NCI-H526 treated with DMSO at 0.1 percent for 48 hours (cell line): ENCODE measurements at regions not wholly inside any gene's neighbourhood (a gene's known extent, or its start where the extent isn't known, plus 50 kb on each side); places are given as distances from the start of the nearest gene placed in this dataset.

Source experiments
- DNase-seq: peaks from one replicate; lab custom pipeline; 2025; lab: John Stamatoyannopoulos, UW

DNA sequence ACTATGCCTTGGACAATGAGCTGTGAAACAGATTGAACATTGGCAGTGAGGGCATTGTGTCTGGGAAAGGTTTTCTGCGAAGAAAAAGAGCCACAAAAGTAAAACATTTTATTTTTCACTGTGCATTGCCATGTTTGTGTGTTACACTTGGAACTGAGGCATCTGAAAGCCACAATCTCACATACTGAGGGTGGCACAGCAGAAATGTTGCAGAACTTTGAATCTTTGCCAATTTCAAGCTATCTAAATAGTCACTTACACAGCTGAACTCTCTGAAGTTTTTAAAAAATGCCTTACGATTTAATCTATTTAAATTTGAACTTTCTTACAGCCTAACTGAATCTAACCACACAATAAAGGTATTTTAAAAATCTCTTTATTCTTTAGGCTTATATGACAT is 154.1 kb upstream of the GRM7 start:
- no peak for DNase-seq

DNA sequence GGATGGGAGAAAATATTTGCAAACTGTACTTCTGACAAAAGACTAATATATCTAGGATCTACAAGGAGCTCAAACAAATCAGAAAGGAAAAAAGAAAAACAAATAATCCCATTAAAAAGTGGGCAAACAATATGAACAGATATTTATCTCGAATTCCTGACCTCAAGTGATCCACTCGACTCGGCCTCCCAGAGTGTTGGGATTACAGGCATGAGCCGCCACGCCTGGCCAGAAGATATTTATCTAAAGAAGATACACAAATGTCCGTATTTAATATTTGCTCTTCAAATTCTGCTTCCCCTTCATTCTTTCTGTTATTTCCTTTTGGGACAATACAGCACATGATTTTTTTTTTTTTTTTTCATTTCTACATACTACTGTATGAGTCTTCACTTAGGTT is 151.7 kb upstream of the GRM7 start:
- no peak for DNase-seq

DNA sequence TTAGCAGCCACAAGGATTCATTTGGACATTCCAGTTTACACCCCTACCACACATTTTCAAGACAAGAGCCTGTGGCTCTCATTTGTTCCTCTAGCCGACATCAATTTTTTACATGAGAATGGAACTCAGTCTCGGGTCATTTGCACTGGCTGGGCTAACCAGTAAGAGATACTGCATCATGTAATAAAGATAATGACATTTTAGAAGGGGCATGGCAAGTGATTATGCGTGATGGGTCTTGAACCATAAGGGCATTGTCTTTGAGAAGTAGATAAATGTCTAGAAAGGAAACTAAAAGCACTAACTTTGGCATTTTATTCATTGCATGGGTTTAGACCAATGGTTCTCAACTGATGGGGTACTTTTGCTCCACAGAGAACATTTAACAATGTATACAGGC is 146.0 kb upstream of the GRM7 start:
- DNase-seq: no peak

DNA sequence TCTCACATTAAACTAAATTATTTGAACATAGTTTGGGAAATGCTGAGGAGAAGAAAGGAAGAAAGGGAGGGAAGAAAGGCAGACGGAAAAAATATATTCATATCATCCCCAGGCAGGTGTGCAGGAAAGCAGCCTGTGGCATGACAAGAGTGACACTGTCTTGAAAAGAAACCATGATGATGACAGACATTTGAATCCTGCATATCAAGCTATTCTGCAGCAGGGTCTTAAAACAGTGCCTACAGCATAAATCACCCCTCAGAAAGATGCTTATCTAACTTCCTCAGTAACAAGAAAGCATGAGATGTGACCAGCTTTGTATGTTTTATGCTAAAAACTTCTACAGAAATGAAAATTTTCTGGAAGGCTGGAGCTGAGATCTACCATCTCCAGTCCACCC is 144.5 kb upstream of the GRM7 start:
- no peak for DNase-seq

DNA sequence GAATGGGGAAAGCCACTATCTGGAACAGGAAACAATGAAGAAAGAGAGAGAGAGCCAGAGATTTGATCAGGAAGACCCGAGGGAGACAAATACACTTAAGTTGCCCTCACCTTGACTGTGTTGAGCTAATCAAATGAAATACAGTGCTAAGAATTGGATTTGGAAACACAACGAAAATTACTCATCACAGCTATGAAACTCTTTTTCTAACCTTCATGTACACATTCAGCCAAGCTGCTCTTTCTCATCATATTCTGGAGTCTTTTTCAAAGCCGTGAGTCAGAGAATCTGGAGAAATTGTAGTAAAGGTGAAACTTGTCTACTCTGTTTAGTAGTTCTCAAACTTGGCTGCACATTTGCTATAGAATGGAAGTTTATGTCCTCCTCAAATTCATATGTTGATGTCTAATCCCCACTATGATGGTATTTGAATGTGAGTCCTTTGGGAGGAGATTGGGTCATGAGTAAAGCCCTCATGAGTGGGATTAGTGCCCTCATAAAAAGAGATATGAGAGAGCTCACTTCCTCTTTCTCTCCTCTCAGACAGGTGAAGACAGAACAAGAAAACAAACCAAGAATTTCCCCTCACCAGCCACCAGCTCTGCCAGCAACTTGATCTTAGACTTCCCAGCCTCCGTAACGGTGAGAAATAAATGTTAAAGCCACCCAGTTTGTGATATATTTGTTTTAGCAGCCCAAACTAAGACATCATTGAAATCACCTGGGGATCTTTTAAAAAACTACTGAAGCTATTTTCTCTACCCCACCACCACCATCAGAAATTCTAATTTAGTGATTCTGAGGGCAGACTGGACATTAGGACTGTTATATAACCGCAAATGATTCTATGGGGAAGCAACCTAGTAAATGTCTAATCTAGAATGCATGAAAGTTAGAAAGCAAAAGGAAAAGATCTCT is 143.6 kb upstream of the GRM7 start:
- no peak for DNase-seq

DNA sequence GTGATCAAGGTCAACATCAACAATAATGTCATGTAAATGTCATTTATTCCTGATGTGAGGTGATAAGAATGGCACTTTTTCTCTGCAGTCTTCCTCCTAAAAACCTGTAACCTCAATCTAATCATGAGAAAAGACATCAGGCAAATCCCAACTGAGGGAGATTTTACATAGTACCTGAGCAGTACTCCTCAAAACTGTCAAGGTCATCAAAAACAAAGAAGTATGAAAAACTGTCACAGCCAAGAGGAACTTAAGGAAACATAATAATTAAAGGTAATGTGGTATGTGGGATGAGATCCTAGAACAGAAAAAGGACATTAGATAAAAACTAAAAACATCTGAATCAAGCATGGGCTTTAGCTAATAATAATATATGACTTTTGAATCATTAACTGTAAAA is 140.9 kb upstream of the GRM7 start:
- DNase-seq: no peak

DNA sequence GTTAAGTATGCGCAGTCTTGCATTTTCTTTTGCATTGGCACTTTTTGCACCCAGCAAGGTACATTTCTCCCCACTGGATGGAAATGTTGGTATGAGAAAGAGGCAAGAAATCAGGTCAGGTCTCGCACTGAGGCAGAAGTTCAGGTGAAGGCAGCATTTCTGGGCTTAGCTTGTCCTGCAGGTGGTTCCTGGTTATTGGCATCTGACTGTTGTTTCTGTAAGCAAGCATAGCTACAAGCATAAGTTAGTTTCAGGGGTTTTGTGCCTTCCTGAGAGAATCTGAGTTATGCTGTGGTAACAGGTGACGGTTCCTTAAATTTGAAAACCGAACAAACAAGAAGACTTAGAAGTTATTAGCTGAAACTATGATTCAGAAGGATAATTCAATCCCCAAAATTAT is 139.4 kb upstream of the GRM7 start:
- DNase-seq: no peak

DNA sequence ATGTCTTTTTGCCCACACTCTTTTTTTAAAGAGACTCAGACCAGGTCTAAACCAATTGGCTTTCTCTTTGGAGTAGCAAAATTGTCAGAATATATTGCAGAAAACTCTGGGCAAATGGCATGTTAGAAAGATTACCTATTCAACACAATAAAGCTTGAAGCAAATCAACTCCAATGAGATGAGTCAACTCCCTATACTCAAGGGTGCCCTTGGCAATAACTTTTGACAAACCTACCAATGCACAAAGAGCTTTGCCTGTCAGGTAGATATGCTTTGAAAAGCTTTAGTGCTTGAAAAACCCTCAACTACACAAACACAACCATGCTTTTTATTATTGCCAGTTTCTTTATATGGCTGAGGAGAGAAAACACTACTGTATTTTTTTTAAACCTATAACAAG is 137.7 kb upstream of the GRM7 start:
- DNase-seq: no peak

DNA sequence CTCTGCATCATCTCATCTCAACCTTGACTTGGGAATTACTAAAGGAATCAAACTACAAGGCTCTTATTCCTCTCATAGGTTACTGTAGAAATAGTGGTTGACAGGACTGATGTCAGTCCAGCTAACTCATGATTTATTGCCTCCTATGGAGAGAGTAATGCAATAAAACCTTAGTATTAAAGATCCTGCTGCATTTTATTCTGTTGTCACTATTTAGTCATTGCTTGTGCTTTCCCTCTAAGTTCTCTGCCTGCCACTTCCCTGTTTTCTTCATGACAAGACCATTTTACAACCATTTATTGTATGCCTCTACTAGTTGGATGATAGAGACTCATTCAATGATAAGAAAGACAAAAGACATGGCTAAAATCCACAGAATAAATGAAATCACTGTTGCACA is 134.1 kb upstream of the GRM7 start:
- no peak for DNase-seq

DNA sequence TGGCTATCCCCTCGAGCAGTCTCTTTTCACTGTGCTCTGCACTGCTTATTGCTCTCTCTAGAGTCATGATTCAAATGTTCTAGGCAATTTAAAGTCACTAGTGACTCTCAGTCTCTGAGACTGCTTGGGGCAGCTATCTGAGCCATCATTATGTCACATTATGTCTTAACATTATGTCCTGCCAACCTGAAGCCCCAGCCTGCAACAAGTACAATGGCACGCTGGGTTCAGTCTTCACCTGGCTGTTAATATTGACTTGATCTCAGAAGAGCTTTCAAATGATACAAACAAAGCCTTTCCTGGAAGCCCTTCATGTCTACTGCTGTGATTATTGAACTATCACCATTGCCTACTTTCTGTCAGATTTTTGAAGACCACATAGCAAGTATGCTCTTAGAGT is 128.1 kb upstream of the GRM7 start:
- DNase-seq: no peak

DNA sequence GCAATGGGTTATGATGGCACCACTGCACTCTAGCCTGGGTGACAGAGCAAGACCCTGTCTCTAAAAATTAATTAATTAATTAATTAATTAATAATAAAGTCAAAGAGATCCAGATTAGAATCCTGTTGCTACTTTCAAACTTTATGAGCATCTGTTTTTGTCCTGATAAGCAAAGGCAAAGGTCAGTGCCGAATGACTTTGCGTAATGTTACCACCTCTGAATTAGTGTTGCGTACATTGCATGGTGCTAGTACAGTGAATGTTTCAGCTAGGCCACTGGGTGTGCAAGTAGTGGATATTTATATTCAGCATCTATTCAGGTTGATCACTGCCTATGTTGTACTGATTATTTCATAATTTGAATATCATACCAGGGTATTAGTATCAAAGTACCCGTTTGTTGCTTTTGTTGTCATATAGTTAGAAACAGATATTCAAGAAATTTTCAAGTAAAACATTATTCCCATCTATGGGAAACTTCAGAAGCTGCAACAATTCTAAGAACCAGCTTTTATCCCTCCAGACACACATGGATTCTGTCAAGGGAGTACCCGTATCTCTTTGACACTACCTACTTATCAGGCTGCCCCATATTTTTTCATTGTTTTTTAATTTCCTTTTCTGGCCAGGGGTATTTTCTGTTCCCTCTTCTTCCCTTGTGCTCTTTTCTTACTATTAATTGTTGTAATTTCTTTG is 127.1 kb upstream of the GRM7 start:
- no peak for DNase-seq

DNA sequence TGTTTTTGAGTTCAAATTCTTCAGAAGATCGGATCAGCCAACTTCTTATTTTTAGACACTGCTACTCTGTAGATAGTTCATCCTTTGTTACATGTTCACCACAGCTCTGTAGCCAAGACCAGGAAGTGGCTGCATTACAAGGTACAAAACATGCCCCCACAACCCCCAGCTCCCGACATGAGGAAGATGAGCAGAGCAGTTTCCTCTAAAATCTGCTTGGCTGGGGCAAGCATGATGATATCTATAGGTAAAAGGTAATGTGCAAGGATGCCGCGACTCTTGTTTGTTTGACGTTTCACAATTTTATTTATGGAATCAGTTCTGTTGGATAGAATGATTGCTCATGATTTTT is 126.5 kb upstream of the GRM7 start:
- no peak for DNase-seq

DNA sequence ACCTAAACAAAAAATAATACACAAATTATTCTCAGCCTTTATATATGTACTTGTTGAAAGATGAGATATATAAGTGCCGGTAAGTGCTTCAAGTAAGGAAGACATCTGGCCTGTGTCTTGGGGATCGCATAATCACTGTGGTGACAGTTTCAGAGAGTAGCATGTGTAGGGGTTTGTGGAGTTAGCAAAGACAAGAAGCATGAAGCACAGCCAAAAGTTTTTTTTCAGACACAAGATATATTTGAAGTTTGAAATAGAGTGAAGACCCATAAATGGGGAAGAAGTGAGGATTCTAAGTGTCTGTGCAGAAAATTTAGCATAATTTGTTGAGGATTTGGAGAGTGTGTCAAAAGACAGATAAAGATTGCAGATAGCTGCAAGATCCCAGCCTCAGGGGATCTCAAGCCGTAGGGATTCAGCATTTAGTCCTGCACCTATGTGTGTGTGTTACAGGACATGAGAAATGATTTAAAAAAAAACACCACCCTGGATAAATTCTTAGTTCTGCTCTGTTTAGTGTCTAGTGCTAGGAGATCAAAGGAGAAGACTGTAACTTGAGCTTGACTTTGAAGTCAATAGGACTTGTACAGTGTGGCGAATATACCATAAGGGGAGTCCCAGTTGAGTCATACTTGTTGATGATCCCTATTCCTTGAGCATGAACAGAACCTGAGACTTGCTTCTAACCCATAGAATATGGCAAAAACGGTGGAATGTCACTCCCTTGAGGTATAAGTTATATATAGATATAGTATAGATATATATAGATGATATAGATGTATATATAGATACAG is 123.9 kb upstream of the GRM7 start:
- DNase-seq: no peak

DNA sequence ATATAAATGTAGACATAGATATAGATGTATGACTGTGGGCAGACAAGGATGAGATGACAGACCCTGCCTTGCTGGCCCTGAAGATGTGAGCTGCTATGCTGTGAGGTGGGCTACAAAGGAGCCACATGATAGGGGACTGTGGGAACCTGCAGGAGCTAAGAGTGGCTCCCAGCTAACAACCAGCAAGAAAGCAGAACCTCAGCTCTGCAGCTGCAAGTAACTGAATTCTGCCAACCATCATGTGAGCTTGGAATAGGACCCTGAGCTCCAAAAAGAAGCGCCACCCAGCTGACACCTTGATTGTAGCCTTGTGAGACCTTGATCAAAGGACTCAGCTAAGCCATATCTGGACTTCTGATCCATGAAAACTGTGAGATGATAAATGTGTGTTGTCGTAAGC is 123.3 kb upstream of the GRM7 start:
- DNase-seq: no peak

DNA sequence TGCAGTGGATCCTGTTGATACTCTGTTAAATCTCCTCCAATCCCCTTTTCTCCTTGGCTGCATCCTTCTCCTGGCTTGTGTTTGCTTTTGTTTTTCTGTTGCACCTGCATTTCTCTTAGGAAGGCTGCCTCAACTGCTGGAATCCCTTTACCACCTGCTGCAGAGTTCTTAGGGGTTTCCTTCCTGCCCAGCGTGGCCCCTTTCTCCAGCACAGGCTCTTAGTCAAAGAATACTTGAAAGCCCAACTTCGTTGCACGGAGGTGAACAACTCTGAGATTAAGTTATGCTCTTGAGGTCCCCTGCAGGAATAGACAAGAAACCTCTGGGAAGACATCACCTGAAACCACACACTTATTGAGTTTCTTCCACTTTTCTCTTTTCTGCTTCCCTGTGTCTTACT is 121.6 kb upstream of the GRM7 start:
- DNase-seq: no peak

DNA sequence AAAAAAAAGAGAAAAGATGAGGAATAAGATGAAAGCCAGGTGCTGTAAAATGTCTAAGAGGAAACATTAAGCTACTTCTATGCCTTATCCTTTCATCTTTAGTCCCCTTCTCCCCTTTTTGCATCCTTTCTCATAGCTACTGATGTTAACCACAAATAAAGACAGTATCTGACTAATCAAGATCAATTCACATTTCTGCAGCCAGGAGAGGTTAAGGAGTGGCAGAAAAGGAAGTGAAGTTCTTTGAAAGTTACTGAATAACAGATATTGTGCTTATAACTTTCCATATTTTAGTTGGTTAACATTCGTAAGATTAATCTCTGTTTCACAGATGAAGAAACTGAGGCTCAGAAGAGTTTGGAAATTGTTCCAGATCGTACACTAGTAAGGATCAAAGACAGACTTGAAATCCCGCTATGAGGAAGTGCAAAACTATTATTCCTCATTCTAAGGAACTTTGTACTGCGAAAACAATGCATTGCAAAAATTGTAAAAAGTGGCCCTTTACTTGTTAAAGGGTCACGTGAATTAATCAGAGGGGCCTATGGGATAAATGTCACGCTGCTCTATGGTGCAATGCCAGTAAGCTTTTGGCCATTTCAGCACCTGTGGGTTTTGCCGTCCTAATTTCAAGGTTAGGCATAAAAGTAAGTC is 117.7 kb upstream of the GRM7 start:
- no peak for DNase-seq

DNA sequence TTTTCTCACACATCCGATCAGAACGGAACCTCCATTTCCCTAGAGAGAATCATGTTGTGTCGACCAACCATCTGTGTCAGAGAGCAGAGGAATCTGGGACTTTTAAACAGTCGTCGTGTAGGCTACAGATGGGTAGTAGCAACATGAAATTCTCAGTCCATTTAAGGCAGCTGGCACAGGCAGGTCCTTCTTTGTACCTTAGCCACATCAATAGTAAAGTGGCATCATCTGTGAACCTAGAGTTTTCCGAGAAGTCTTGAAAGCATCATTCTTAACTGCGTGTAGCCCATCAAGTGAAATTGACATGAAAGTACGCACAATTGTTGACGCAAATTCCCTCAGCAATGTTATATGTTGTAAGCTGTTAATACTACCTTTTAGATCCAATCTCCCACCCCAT is 114.5 kb upstream of the GRM7 start:
- DNase-seq: no peak

DNA sequence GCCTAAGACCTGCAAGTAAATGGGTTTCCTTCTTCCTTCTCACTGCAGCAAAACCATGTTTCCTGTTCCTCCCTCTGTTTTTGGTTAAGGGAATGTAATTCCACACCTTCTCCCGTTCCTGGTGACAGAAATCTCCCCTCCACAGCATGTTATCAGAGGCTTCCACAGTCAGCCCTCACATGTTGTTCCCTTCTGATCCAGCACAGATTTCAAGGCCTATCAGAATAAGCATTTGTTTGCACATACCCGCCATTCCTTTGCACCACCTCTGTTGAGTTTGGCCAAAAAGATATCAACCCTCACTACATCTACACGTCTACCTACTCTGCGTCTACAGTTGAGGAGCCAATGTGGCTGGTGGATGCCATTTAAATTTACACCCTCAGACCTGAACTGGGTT is 113.9 kb upstream of the GRM7 start:
- no peak for DNase-seq

DNA sequence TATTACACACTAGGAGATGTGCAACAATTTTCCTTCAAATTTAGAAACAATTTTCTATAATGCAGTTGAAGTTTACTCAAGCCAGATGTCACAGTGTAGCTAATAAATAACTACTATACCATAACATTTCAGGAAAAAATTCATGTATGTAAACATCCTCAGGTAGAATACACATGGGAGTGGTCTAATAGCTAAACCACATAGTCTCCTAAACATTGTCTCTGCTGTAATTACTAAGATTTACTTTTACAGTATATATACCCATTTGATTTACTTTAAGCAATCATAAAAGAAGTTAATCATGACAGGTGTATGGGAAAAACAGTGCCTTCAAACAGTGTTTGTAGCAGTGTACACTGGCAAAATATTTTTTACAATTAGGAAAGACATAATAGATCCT is 110.1 kb upstream of the GRM7 start:
- DNase-seq: no peak

DNA sequence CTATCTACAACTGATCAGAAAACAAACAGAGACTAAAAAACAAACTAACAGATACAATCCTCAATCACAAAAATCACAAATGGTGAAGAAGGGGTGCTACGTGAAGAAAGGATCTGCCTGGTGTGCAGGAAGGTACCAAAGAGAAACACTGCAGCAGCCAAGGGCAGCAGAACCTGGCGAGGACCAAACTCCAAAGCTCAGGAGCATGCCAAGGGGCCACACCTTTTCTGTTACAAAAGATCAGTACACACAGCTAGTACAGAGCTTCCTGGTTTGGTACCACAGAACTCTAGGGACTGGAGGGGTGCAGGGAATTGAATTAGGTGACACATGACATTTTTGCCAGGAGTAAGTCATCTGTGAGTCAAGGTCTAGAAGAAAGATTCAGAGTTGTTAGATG is 107.4 kb upstream of the GRM7 start:
- DNase-seq: no peak

DNA sequence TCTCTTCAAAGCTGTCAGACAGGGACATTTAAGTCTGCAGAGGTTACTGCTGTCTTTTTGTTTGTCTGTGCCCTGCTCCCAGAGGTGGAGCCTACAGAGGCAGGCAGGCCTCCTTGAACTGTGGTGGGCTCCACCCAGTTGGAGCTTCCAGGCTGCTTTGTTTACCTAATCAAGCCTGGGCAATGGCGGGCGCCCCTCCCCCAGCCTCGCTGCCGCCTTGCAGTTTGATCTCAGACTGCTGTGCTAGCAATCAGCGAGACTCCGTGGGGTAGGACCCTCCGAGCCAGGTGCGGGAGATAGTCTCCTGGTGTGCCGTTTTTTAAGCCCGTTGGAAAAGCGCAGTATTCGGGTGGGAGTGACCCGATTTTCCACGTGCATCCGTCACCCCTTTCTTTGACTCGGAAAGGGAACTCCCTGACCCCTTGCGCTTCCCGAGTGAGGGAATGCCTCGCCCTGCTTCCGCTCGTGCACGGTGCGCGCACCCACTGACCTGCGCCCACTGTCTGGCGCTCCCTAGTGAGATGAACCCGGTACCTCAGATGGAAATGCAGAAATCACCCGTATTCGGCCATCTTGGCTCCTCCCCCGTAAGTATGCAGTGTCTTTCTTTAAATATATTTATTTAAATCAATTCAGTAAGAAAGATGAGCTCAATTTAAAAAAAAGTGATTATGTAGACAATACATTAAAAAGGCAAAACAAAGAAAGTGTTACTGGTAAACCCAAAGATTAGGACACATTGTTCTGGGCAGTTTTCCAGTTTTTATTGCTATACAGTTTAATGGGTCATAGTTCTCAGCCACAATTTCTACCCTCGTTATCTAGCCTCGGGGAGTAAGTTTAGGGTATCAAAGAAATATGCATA is 91.2 kb upstream of the GRM7 start:
- DNase-seq: peak; percentile 14

DNA sequence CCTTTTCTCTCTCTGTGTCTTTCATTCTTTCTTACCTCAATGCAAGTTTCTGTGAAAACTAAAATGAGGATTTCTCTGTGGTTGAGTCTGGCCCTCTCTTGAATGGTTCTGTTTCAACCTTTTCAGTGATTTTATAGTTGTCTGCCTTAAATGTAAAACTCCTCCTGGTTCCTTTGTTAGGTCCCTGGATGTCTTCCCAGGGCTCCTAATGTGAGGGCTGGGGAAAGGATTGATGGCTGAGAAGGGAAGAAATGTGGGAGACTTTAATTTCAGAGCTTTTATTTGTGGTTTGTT is 90.6 kb upstream of the GRM7 start:
- no peak for DNase-seq
